Common myeloid progenitor, CD34-positive (primary cell): ENCODE measurements at regions not wholly inside any gene's neighbourhood (a gene's known extent, or its start where the extent isn't known, plus 50 kb on each side); places are given as distances from the start of the nearest gene placed in this dataset.

Experiments used
- CTCF ChIA-PET: fragments of 350-600 bp; sonication (Branson Sonifier 250); formaldehyde crosslinking; loops from one replicate; lab custom pipeline; 2021; ENCODE audit warnings: antibody characterized with exemption; lab: Charles Lee
- POLR2A ChIA-PET: fragments of 350-600 bp; sonication (Branson Sonifier 250); formaldehyde crosslinking; loops from one replicate; lab custom pipeline; 2021; ENCODE audit warnings: antibody characterized with exemption; lab: Charles Lee
- DNase-seq, 3 donors: peaks; one replicate each; pipeline versions ENCODE4 v3.0.0 to v3.0.0-alpha.2; 2013
- H3K27ac ChIP-seq, 2 experiments: 1 replicate in 1 of 2; 2 replicates in 1 of 2; pipeline ENCODE4 v1.7.0; 2013; ENCODE audit warnings: inconsistent platforms in 2 of 2, low read length in 2 of 2, mild to moderate bottlenecking in 2 of 2, low read depth in 1 of 2, moderate library complexity in 1 of 2; ENCODE audit not compliant: severe bottlenecking in 2 of 2, insufficient read depth in 1 of 2, poor library complexity in 1 of 2
- H3K27me3 ChIP-seq, 5 experiments: replicated peaks in 2 of 5; 1 replicate in 3 of 5; 2 replicates in 2 of 5; pipeline versions ENCODE4 v1.6.1 to v1.7.0; 2013; ENCODE audit warnings: low read length in 4 of 5, mild to moderate bottlenecking in 2 of 5, moderate library complexity in 2 of 5, inconsistent platforms in 1 of 5; ENCODE audit not compliant: insufficient read depth in 5 of 5, control insufficient read depth in 4 of 5
- H3K36me3 ChIP-seq, 4 experiments: 1 replicate in 2 of 4; 2 replicates in 2 of 4; pipeline versions ENCODE4 v1.6.1 to v1.7.0; 2013; ENCODE audit warnings: low read length in 3 of 4, control low read depth in 1 of 4, mild to moderate bottlenecking in 1 of 4; ENCODE audit not compliant: control insufficient read depth in 4 of 4, insufficient read depth in 4 of 4
- H3K4me1 ChIP-seq, 4 experiments: 1 replicate in 3 of 4; 2 replicates in 1 of 4; pipeline versions ENCODE4 v1.6.1 to v1.7.1; 2013; ENCODE audit warnings: low read length in 3 of 4, mild to moderate bottlenecking in 3 of 4, control low read depth in 1 of 4, inconsistent platforms in 1 of 4, moderate library complexity in 1 of 4; ENCODE audit not compliant: control insufficient read depth in 4 of 4, insufficient read depth in 4 of 4; ENCODE audit errors: control extremely low read depth in 1 of 4
- H3K4me3 ChIP-seq, 7 experiments: 1 replicate in 4 of 7; 2 replicates in 3 of 7; pipeline versions ENCODE4 v1.5.1 to v1.7.0; 2013; ENCODE audit warnings: mild to moderate bottlenecking in 7 of 7, low read length in 6 of 7, moderate library complexity in 6 of 7, inconsistent platforms in 2 of 7, low read depth in 2 of 7, control low read depth in 1 of 7; ENCODE audit not compliant: insufficient read depth in 4 of 7, control insufficient read depth in 1 of 7; ENCODE audit errors: extremely low read depth in 1 of 7
- H3K9me3 ChIP-seq, 5 experiments: 1 replicate in 4 of 5; 2 replicates in 1 of 5; pipeline versions ENCODE4 v1.6.1 to v1.7.1; 2013; ENCODE audit warnings: low read length in 4 of 5, mild to moderate bottlenecking in 2 of 5, inconsistent platforms in 1 of 5, low read depth in 1 of 5, moderate library complexity in 1 of 5; ENCODE audit not compliant: control insufficient read depth in 4 of 5, insufficient read depth in 2 of 5; ENCODE audit errors: control extremely low read depth in 1 of 5
- WGBS: methylation state at CpG from one replicate; pipeline ENCODE4 v1.1.5; 2013; ENCODE audit not compliant: insufficient coverage; 5-methylcytosine and 5-hydroxymethylcytosine counted together

DNA sequence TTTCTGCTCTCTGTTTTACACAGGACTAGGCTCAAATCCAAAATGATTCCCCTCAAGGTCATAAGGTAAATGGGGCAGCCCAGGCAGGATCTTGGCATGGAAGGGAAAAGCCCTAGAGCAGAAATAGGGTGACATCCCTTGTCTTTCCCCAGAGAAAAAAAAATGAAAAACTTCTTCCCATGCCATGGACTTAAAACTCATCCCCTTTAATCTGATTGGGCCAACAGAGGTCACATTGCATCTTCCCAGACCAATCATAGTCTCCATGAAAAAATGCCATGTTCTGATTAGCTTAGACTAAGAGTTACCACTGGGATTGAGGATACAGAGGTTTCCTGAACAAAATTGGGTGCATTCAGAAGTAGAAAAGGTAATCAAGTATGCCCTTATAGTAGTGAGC, 241.3 kb upstream of the LRTM1 start:
- Histone ChIP-seq H3K4me3 (no peak overlapping the region), H3K9me3 (no peaks in the 10 kb centered on the region), H3K36me3 (no peaks in the 10 kb centered on the region), H3K27me3 (no peaks in the 10 kb centered on the region), H3K27ac (no peak overlapping the region), H3K4me1 (no peaks in the 10 kb centered on the region)
- CTCF ChIA-PET: no interaction called here
- POLR2A ChIA-PET: no interaction called here
- no peak for DNase-seq

DNA sequence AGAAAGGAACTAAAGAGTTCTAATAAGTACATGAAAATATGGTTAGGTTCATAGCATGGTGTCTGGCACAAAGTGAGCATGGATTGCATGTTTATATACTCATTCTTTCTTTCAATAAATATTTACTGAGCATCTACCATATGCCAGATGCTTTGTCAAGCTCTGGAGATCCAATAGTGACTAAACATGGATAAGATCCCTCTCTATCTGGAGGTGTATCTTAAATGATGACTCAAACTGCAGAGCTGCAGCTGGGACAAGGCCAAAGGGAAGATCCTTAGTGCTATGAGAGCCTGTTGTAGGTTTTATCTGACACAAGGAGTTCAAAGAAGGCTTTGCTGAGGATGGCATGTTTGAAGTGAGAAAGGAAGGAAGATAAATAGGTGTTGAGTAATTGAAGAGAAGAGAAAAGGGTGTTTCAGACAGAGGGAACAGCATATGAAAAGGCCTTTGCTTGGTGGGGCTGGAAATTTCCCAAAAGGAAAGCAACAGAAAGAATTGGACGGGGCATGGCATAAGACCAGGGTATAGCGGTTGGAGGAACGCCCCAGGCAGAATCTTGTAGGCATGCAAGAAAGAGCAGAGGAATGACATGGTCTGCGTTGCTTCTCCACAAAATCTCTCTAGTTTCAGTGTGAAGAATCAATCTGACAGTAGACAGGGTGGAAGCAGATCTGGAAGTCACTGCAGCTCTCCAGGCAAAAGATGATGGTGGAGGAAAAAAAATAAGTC, 239.9 kb upstream of the LRTM1 start:
- DNase-seq: no peak
- no peaks in the 10 kb centered on the region for H3K27me3 ChIP-seq
- WGBS: 98% methylated on average over 4 of the region's 4 CpGs
- POLR2A ChIA-PET: no interaction called here
- no peak overlapping the region for H3K4me3 ChIP-seq
- no peaks in the 10 kb centered on the region for H3K36me3 ChIP-seq
- CTCF ChIA-PET: no interaction called here
- H3K27ac ChIP-seq: no peak overlapping the region
- no peaks in the 10 kb centered on the region for H3K4me1 ChIP-seq
- no peaks in the 10 kb centered on the region for H3K9me3 ChIP-seq

DNA sequence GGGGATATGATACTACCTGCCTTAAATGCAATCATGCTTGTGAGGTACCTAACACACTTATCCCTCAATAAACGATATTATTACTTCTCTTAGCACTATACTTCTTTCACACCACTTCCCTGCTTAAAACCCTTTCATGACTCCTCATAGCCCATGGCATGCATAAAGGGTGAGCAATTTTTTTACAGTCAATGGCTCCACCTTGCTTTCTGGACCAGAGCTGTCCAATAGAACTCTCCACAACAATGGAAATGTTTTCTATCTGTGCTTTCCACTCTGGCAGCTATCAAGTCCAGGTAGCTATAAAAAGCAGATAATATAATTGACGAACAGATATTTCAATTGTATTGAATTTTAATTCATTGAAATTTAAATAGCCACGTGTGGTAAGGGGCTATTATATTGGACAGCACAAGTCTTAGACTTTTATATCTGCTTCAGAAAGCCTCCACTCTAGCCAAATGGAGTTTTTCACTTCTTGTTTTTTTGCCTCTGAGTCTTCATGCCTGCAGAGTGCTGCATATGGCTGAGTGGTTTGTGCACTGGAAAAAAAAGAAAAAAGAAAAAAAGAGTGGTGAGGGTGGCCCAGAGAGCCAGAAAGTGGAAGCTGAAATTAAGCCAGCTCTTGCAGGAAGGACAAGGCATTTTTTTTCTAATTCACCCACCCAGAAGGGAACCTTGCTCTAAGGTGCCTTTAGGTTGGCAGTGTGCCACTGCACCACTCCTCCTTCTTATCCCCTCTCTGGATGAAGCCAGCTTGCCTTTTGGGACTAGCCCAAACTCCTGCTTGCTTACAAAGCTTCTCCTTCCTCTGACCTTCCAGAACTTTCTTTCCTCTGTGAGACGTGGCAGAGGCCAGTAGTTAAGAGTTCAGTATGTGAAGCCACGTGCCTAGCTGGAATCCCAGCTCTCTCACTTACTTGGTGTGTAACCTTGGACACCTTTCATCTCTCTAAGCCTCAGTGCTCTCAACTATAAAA, 239.0 kb upstream of the LRTM1 start:
- ChIA-PET POLR2A (no interaction called here), CTCF (interaction anchor here (1.7 kb wide), 1 partner anchor 11 kb away, joined by 4 read pairs; no protein-coding TSS in a partner anchor)
- Histone ChIP-seq H3K27me3 (no peaks in the 10 kb centered on the region), H3K9me3 (no peaks in the 10 kb centered on the region), H3K4me3 (no peak overlapping the region), H3K27ac (no peak overlapping the region), H3K4me1 (no peaks in the 10 kb centered on the region), H3K36me3 (no peaks in the 10 kb centered on the region)
- 75% methylated on average over 2 of the region's 5 CpGs for WGBS
- DNase-seq: no peak

DNA sequence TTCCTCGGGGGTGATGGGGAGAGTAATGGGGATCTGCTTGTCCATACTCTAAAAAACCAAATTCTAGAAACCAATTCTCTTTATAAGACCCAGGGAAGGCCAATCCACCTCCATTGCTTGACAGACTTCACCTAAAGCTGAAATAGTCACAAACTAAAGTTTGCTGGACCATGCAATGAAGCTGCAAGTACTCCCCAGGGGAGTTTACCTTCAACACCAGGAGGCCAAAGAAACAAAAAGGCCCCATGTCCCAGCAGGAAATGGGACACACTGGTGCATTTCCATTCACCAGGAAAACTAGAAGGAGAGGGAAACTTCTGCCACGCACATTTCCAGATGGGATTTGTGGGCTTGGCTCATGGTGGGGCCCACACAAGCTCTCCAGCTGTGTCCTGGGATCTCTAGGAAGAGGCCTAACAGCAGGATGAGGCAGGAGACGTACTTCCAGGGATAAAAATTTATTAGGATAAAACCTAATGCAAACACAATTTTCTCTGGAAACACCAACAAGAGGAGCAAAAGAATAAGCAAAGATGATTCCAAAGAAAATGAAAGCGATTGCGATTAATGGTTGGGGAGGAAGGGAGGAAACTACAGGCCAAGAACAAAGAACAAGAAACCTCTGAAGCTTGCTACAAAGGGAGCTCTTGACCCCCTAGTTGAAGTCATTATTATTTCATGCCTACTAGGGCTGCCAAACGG, 238.0 kb upstream of the LRTM1 start:
- Histone ChIP-seq H3K4me1 (no peaks in the 10 kb centered on the region), H3K4me3 (no peak overlapping the region), H3K27ac (no peak overlapping the region), H3K9me3 (no peaks in the 10 kb centered on the region), H3K36me3 (no peaks in the 10 kb centered on the region), H3K27me3 (no peaks in the 10 kb centered on the region)
- DNase-seq: no peak
- POLR2A ChIA-PET: no interaction called here
- WGBS: 100% methylated on average over 2 of the region's 6 CpGs
- CTCF ChIA-PET: interaction anchor here (1.7 kb wide), 1 partner anchor 12 kb away, joined by 4 read pairs; no protein-coding TSS in a partner anchor

DNA sequence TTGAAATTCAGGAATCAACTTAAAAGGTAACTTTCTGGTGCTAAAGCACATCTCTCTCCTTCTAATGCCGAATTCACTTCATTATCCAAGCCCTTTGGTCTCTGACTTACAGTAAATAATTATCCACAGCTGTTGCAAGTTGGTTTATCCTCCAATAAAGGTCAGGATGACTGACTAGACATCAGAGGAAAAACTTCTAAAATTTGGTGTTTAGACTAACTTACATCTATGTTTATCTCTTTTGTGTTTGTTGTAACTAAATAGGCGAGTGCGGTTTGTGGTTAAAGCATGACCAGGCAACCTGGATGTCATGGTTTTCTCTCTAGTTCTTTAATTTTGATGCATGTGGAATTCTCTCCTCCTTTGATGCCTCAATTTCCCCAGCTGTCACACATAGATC, 237.4 kb upstream of the LRTM1 start:
- ChIA-PET POLR2A (no interaction called here), CTCF (no interaction called here)
- DNase-seq: no peak
- H3K27ac ChIP-seq: no peak overlapping the region
- no peaks in the 10 kb centered on the region for H3K9me3 ChIP-seq
- no peak overlapping the region for H3K4me3 ChIP-seq
- 100% methylated on average over 1 of the region's 3 CpGs for WGBS
- no peaks in the 10 kb centered on the region for H3K27me3 ChIP-seq
- no peaks in the 10 kb centered on the region for H3K4me1 ChIP-seq
- H3K36me3 ChIP-seq: no peaks in the 10 kb centered on the region

DNA sequence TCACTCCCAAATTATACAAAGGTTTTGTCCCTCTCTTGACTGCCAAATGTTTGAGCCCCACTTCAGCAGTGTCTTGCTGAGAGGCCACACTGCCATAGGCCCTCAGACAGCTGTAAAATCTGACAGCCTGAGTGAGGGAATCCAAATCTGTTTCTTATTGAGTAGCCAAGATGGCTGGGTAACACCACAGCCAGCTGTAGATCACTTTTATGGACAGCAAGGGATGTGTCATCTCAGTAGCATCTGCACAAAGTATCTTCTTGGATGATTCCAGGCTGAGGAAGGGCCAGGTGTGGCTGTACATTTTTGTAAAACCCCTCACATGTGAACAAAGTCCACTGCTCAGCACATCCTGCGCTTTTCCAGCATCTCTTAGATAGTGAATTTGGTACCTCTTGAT, 237.0 kb upstream of the LRTM1 start:
- Histone ChIP-seq H3K36me3 (no peaks in the 10 kb centered on the region), H3K27me3 (no peaks in the 10 kb centered on the region), H3K9me3 (no peaks in the 10 kb centered on the region), H3K4me3 (no peak overlapping the region), H3K4me1 (no peaks in the 10 kb centered on the region), H3K27ac (no peak overlapping the region)
- no peak for DNase-seq
- ChIA-PET POLR2A (no interaction called here), CTCF (no interaction called here)
- WGBS: 100% methylated on average over 1 of the region's 1 CpG

DNA sequence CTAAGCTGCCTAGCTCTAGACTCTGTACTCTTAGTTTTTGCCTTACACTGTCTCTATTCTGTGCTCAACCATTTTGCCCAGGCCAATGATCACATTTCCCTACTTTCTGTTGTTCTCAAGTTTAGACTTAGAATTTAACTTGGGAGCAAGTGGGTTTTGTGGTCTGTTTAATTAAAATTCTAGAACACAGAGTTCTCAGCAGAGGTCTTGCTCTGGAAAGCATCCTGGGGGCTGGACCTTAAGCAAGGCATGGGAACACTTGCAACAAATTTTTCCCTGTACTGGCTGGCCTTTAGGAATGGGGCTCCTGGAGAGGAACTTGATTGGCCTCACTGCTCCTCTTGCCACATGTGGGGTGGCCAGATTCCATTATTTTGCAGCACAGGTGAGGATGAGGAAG, 236.3 kb upstream of the LRTM1 start:
- CTCF ChIA-PET: no interaction called here
- DNase-seq: no peak
- Histone ChIP-seq H3K4me3 (no peak overlapping the region), H3K9me3 (no peaks in the 10 kb centered on the region), H3K36me3 (no peaks in the 10 kb centered on the region), H3K27me3 (no peaks in the 10 kb centered on the region), H3K27ac (no peak overlapping the region), H3K4me1 (no peaks in the 10 kb centered on the region)
- POLR2A ChIA-PET: no interaction called here
